ENCODE measurements at regions not wholly inside any gene's neighbourhood (a gene's known extent, or its start where the extent isn't known, plus 50 kb on each side); places are given as distances from the start of the nearest gene placed in this dataset.

DNA sequence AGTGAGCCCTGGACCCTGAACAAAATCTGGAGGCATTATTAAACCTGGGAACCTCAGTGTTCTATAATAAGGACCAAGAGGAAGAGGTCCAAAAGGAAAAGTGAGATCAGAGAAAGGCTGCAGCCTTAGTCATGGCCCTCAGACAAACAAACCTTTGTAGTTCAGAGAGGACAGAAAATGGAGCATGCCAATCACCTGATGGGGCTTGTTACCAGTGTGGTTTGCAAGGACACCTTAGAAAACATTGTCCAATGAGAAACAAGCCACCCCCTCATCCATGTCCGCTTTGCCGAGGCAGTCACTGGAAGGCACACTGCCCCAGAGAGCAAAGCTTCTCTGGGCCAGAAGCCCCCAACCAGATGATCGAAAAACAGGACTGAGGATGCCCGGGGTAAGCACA is 254.8 kb downstream of the CDH10 start:
- TF ChIP-seq CTCF (IDR thresholded peaks at IDR 0.05) = no peak

DNA sequence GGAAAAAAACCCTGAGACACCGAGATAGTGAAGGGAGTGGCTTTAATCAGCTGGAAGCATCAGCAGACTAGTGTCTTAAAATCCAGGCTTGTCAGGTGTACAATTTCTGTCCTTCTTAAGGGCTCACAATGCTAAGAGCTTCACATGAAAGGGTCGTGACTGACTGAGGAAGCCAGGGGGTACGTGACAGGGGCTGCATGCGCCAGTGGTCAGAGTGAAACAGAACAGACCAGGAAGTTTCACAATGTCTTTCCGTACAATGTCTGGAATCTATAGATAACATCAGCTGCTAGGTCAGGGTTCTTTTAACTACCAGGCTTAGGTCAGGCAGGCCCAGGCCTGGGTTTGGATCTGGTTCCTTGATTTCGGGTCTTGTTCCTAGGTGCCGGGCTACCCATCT is 253.0 kb downstream of the CDH10 start:
- TF ChIP-seq CTCF (IDR thresholded peaks at IDR 0.05) = no peak

GRCh38 chr5:24397601-24398000 is 247.2 kb downstream of the CDH10 start:
- TF ChIP-seq CTCF (IDR thresholded peaks at IDR 0.05) = no peak

- no peak for TF ChIP-seq CTCF (IDR thresholded peaks at IDR 0.05)
These were observed 243.0 kb downstream of the CDH10 start for GRCh38 chr5:24401773-24402172.

- no peak for TF ChIP-seq CTCF (IDR thresholded peaks at IDR 0.05)
These were observed 237.3 kb downstream of the CDH10 start for GRCh38 chr5:24407466-24407865.

GRCh38 chr5:24428345-24428744 is 216.4 kb downstream of the CDH10 start:
- TF ChIP-seq CTCF (IDR thresholded peaks at IDR 0.05) = no peak

DNA sequence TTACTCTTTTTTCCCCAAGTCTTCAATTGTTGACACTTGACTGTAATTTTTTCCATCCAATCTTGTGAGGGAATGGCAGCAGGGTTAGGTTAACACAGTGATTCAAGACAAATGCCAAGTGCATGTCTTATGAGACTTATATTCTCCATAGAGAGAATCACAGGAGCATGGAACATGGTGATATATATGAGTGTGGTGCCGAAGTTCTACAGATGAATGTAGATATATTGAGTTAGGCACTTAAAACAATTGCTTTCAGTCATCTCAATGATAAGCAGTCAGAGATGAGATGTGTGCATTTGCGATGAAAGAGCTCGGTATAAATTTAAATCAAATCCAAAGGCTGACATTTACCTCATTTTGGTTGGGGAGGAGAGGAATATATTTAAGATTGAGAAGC is 211.2 kb downstream of the CDH10 start:
- TF ChIP-seq CTCF (IDR thresholded peaks at IDR 0.05) = no peak

Measured in LNCAP (cell line).